Activated T-cell treated with anti-CD3 and anti-CD28 coated beads, Interleukin-2, amount 50 U/mL, for 72 hours (primary cell): ENCODE measurements at regions not wholly inside any gene's neighbourhood (a gene's known extent, or its start where the extent isn't known, plus 50 kb on each side); places are given as distances from the start of the nearest gene placed in this dataset.
"Not testable (repeated sequence)": the region's sequence is repeated elsewhere in the genome, so short reads cannot be mapped to it uniquely, and the experiment has no call there.

Source experiments
- ATAC-seq, 2 donors: fragments of 150-1000 bp; cut with Tn5 transposase; replicated peaks in 1 of 2; 2 replicates each; pipeline ENCODE4 v1.10.0; 2021; ENCODE audit warnings: moderate library complexity in 2 of 2, mild to moderate bottlenecking in 1 of 2
- DNase-seq, 2 donors: peaks; one replicate each; pipeline ENCODE4 v3.0.0; 2021 to 2022; ENCODE audit warnings: mixed read lengths in 1 of 2
- H3K27ac Mint-ChIP-seq: one replicate; pipeline ENCODE4 v1.8.0; 2022; ENCODE audit warnings: mild to moderate bottlenecking, moderate library complexity, mixed read lengths
- H3K27me3 Mint-ChIP-seq: one replicate; pipeline ENCODE4 v1.8.0; 2022; ENCODE audit warnings: low read depth, mixed read lengths
- H3K36me3 Mint-ChIP-seq, 2 donors: one replicate each; pipeline ENCODE4 v1.8.0; 2022; ENCODE audit warnings: mixed read lengths in 2 of 2, mild to moderate bottlenecking in 1 of 2; ENCODE audit not compliant: insufficient read depth in 2 of 2
- H3K4me1 Mint-ChIP-seq: one replicate; pipeline ENCODE4 v1.8.0; 2022; ENCODE audit warnings: low read depth, mixed read lengths
- H3K4me3 Mint-ChIP-seq, 2 donors: one replicate each; pipeline ENCODE4 v1.8.0; 2022; ENCODE audit warnings: mild to moderate bottlenecking in 2 of 2, mixed read lengths in 2 of 2, moderate library complexity in 2 of 2
- H3K9me3 Mint-ChIP-seq, 2 donors: one replicate each; pipeline ENCODE4 v1.8.0; 2022; ENCODE audit warnings: mixed read lengths in 2 of 2

DNA sequence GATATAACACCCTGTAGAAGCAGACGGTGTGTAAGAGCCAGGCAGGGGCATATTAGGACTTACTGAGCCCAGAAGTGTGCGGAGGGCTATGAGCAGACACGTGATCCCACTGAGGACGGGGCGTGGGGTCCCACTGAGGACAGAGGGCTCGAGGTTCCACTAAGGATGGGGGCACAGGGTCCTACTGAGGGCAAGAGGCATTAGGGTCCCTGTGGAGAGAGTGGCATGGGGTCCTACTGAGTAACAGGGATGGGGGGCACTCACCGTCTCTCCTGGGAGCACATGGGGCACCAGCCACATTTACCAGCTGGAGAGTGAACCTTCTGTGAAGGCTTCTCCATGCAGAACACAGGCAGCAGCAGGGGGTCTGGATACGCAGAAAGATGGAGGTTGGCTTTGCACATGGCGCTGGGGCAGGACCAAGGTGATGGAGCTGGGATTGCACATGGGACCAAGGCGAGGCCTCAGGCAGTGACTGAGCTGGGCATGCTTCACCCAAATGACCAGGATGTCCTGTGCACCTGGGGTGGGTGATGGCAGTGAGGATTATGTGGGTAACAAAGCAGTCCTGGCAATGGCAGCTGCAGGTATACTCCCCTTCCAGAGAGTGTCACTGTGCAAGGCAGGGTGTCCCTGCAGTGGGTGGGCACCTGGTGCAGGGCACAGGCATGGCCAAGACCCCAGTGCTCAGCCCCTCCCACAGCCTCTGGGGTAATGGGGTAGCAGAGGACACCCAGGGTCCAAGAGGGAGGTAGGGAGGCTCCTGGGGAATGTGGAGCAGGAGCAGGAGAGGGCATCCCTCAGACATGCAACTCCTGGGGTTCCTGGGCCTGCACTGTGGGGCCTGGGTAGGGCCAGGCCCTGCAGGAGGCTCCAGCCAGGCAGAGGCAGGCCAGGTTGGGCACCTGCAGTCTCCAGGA, 278.1 kb downstream of the TCERG1L start:
- H3K27me3 Mint-ChIP-seq = no peaks in the 10 kb centered on the region
- H3K9me3 Mint-ChIP-seq = no peaks in the 10 kb centered on the region
- no peaks in the 10 kb centered on the region for H3K4me1 Mint-ChIP-seq
- no peaks in the 10 kb centered on the region for H3K36me3 Mint-ChIP-seq
- H3K4me3 Mint-ChIP-seq = no peak overlapping the region
- no peak for DNase-seq
- H3K27ac Mint-ChIP-seq = no peak overlapping the region
- no peak for ATAC-seq

GRCh38 chr10:131034451-131034850, 277.1 kb downstream of the TCERG1L start:
- Mint-ChIP-seq H3K9me3 (no peaks in the 10 kb centered on the region), H3K27me3 (no peaks in the 10 kb centered on the region), H3K27ac (no peak overlapping the region), H3K36me3 (no peaks in the 10 kb centered on the region), H3K4me3 (no peak overlapping the region), H3K4me1 (no peaks in the 10 kb centered on the region)
- ATAC-seq (no peak), DNase-seq (no peak)

DNA sequence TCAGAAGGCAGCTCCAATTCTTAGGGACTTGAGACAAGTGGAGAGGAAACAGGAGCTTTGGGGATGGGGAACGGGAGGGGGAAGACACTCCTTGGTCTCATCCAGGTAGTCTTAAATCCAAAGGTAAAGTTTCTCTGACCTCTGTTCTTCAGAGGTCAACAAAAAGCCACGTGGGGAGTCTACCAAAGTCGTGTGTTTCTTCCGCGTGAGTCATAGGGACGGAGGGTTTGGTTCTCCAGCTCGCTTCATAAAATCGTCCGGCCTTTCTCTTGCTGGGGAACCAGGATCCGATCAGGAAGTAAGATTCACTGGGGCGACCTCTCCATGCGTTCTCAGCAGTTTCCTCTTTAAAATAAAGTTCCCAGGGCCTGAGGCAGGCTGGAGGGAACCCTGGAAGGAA, 275.7 kb downstream of the TCERG1L start:
- Mint-ChIP-seq H3K4me3 (no peak overlapping the region), H3K27me3 (no peaks in the 10 kb centered on the region), H3K27ac (no peak overlapping the region), H3K9me3 (no peaks in the 10 kb centered on the region), H3K4me1 (no peaks in the 10 kb centered on the region), H3K36me3 (no peaks in the 10 kb centered on the region)
- DNase-seq = no peak
- no peak for ATAC-seq

- no peak for ATAC-seq
- H3K27ac Mint-ChIP-seq = no peak overlapping the region
- no peaks in the 10 kb centered on the region for H3K4me1 Mint-ChIP-seq
- DNase-seq = no peak
- no peaks in the 10 kb centered on the region for H3K27me3 Mint-ChIP-seq
- H3K9me3 Mint-ChIP-seq = no peaks in the 10 kb centered on the region
- H3K36me3 Mint-ChIP-seq = no peaks in the 10 kb centered on the region
- H3K4me3 Mint-ChIP-seq = no peak overlapping the region
Measured at GRCh38 chr10:131038056-131038455, 273.5 kb downstream of the TCERG1L start.

GRCh38 chr10:131041031-131041430, 270.5 kb downstream of the TCERG1L start:
- Mint-ChIP-seq H3K4me1 (no peaks in the 10 kb centered on the region), H3K27me3 (no peaks in the 10 kb centered on the region), H3K4me3 (no peak overlapping the region), H3K9me3 (no peaks in the 10 kb centered on the region), H3K36me3 (no peaks in the 10 kb centered on the region), H3K27ac (no peak overlapping the region)
- ATAC-seq (no peak), DNase-seq (no peak)

DNA sequence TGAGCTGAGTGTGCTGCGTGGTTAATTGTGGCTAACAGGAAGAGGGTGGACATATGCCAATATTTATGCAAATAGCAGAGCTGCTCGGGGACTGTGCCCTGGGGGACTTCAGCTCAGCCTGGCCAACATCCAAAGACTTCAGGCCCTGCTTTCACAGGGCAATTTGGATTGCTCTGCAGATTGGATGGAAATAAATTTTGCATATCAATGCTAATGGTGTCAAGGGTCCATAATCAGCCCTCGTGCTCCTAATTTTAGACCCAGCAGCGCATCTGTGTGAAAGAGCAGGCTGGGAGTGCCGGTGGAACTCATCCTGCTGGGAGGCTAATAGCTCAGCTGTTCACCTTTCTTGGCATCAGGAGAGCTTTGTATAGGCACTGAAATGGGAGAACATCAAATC, 270.1 kb downstream of the TCERG1L start:
- no peaks in the 10 kb centered on the region for H3K36me3 Mint-ChIP-seq
- no peak for ATAC-seq

DNA sequence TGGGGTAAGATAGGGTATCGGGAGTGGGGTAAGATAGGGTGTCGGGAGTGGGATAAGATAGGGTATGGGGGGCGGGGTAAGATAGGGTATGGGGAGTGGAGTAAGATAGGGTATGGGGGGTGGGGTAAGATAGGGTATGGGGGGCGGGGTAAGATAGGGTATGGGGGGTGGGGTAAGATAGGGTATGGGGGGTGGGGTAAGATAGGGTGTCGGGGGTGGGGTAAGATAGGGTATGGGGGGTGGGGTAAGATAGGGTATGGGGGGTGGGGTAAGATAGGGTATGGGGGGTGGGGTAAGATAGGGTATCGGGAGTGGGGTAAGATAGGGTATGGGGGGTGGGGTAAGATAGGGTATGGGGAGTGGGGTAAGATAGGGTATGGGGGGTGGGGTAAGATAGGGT, 269.5 kb downstream of the TCERG1L start:
- H3K27me3 Mint-ChIP-seq, H3K4me1 Mint-ChIP-seq, ATAC-seq, DNase-seq, H3K36me3 Mint-ChIP-seq, H3K4me3 Mint-ChIP-seq, H3K27ac Mint-ChIP-seq, H3K9me3 Mint-ChIP-seq: not testable (repeated sequence)

More for the DNA sequence above, 270.1 kb downstream of the TCERG1L start:
- no peak overlapping the region for H3K27ac Mint-ChIP-seq
- peaks cover 0 to 2% of the 10 kb centered on the region in 2 donors for H3K9me3 Mint-ChIP-seq
- H3K4me3 Mint-ChIP-seq = no peak overlapping the region
- no peak for DNase-seq
- no peaks in the 10 kb centered on the region for H3K4me1 Mint-ChIP-seq
- no peaks in the 10 kb centered on the region for H3K27me3 Mint-ChIP-seq
